Stimulated activated CD4-positive, alpha-beta T cell treated with anti-CD3 and anti-CD28 coated beads, Interleukin-4, amount 100 ng/mL, for 1 hour (primary cell): ENCODE measurements at regions not wholly inside any gene's neighbourhood (a gene's known extent, or its start where the extent isn't known, plus 50 kb on each side); places are given as distances from the start of the nearest gene placed in this dataset.

Experiments
- DNase-seq: peaks from one replicate; pipeline ENCODE4 v3.0.0-alpha.2; 2020

DNA sequence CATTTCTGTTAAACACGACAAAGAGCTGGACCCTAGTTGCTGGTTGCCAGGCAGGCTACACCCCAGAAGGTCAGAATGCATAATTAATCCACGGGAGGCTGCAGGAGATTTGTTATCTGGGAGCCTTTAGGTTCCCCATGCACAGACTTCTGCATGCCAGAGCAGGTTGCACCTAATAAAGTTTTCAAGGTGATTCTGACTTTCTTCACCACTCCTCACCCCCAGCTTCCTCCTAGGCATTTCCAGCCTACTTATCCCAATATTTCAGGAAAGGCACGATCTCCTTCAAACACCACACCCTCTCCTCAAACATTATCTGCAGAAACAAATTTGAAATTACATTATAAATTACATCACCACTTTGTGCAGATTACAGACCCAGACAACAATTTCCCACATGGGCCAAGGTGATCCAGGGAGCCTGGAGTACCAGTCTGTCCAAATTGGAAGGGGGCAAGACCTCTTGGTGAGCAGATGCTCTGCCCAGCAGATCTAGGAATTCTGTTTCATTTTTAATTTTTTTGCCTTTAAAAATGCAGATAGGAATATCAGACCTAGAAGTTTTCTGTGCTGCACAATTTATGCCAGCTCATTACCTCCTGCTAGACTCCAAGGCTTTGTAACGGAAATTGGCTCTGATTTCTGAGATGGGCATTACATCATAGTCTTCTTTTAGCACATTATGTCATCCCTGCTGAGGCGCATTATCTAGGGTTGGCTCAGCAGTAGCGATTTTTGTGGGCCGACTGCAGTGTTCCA, 363.4 kb upstream of the SLC30A5 start:
- DNase-seq = no peak

DNA sequence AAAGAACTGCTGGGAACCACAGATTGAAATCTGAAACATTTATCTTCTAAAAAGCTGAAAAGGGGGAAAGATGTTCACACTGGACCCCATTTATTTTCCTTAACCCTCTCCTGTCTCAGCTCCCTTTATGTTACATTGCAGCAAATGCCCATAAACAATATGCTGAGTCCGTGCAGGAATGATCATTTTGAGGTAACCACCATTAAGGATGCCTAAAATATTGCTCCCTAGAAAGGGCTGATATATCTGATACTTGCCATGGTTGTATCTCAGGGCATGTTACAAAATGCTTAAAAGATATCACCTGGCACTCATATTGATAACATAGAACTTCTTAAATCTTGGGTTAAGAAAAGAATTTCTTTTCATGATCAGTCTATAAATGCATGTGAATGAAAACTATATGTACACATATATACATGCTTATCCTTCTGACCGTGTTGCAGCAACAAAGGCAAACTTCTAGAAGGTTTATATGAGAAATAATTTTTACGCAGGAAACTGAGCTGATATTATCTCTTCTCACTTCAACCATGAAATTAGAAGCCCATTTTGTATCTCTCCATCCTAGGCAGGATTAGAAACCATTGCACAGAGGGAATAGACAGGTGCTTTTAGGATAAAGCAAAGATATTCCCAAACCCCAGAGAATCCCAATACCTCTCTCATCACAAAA, 362.7 kb upstream of the SLC30A5 start:
- no peak for DNase-seq

DNA sequence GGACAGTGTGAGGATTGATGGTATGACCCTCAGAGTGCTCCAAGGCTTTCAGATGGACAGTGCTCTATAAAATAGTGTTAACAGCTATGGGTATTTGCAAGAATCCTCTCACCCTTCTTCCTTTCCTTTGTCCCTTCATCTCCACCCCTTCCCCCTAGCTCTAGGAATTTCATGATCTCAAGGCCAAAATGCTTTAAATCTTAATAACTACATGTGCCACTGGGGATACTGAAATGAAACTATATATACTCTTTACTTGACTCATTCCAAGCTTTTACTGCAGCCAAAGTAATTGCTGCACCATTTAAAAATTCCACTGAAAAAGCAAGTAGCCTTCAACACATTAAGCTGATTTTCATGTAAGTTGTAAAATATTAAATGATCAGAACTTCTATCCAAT, 361.6 kb upstream of the SLC30A5 start:
- DNase-seq = no peak

DNA sequence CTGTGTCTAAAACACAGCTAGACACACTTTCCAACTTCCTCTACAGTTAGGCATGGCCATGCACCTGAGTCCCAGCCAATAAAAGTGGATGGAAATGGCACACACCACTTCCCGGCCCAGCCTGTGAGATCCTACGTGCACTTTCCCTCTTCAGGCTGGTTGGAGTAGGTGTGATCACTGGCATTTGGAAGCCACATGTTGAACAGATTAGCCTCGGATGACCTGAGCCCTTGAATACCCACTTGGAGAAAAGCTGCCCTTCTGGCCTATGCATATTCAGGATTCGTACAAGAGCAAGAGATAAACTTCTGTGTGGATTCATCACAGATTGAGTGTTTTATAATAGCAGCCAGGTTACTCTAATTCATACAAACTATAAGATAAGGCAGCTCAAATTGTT, 359.0 kb upstream of the SLC30A5 start:
- DNase-seq = no peak

DNA sequence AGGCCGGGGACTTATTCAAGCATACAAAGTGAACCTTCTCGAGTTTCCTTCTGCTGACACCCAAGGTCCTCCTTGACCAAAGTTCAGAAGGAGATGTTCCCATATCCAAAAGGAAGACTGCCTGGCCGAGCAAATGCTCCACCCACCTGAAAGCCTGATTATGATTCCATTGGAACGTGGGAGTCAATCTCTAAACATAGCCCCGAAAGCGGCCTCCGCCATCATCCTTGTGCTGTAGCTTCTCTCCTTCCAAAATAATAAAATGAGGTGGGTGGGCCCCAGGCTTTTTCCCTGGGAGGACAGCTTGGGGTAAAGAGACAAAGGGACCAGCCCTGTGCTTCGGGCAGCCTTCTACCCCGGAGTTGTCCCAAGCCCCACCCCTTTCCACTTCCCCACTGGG, 355.6 kb upstream of the SLC30A5 start:
- DNase-seq = no peak

DNA sequence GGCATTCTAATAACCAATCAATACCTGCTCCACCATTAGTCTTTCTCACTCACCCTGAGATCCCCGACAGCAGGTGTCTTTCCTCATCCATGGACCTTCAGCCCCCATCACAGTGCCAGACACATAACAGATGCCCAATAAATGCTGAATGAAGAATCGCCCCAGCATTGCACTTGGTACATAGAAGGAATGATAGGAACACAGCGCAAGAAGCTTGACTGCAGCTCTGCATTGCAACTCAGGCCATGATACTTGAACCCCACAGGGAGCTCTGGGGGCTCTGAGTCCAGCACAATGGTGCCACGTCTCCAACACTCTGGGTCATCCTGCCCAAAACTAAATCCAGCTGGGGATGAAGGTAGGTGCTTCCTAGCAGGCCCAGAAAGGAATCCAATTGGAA, 355.0 kb upstream of the SLC30A5 start:
- DNase-seq = no peak

DNA sequence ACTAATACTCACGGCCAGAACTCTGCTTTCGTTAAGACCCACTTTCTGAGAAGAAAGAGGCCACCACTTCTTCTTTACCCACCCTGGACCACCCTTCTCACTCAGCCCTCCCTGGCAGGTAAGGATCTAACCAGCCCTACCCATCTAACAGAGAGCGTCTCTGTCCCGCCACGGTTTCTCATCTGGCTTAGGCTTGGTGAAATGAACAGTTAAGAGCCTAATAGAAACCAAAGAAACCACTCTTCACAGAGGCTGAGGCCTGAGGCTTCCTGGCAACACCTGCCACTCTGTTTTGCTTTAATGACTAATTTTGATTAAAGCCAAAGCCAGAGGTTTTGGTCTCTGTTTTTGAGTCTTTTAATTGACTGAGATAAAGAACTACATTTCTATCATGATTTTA, 354.1 kb upstream of the SLC30A5 start:
- DNase-seq = no peak

DNA sequence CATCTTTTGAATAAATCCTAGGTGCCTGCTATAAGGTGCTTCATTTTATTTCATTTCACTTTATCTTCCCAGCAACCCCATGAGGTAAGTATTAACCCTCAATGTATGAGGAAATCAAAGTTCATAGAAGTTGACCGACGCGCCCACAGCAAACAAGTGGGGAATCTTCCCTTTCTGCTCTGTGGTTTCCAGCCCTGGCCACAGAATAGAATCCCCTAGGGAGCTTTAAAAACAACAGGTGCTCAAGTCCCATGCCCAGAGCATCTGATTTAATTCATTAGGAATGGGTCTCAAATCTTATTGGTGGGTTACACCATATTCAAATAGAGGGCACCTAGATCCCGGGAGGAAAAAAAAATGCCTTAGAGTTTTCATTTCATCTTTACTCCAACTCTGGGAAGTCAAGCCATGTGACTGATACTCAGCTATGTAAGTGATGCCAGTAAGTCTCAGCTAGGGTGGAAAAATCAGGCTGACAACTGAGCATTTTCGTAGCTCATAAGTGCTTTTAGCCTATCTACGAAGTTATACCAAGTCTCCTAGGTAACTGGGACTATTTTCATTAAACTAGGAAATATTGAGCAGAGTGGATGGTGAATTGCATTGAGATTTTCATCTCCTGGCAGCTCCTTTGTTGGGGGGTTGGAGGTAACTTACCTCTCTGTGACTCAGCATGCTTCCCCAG, 353.4 kb upstream of the SLC30A5 start:
- DNase-seq = no peak

DNA sequence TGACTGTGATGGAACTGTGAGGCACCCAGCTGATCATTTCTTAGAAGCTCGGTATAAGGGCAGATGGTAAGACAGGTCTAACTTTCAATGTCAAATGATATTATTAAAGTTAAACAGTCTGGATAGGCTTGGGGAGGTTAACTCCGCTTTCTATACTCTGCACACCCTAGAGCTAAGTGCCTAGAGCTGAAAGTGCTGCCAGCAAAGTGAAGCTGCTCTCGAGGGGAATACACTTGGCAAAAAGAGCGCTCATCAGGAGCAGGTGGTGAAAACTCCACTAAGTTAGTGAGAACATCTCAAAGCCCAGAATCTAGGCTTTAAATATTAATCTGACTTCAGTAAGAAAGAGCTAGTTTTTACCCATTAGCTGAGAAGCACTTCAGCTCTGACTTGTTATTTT, 349.6 kb upstream of the SLC30A5 start:
- DNase-seq = no peak

DNA sequence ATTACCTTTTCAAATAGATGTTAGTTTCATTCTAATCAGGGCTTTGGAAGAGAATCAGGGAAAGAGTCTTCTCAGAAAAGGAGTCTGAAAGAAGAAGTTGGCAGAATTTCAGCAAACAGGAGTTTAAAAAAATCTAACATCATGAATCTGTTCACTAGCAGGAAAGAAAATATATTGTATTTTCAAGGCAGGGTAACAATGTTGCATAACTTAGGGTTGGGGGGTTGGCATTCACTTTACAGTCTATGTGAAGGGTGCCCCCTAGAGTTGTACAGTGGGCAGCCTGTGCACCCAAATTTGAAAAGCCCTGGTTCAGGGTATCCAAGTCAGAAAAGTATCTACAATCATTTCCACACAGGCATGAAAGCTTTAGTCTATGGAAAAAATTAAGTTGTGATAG, 348.4 kb upstream of the SLC30A5 start:
- no peak for DNase-seq

DNA sequence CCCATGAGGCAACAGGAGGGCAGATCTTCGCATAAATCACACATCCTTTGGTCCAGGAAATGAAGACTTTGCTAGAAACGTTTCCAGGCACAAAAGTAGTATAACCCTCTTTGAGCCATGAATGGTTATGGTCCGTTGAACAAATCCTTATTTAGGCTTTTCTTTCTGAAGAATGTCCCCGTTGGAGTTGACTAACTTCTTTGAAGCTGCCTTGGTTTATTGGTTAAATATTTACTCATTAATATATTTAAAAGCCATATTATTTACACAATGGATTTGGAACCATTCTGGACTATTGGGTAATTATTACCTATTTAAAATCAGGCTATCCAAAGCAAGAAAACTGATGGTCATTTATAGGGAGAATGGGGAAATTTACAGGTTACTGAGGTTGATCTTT, 347.6 kb upstream of the SLC30A5 start:
- DNase-seq = no peak

DNA sequence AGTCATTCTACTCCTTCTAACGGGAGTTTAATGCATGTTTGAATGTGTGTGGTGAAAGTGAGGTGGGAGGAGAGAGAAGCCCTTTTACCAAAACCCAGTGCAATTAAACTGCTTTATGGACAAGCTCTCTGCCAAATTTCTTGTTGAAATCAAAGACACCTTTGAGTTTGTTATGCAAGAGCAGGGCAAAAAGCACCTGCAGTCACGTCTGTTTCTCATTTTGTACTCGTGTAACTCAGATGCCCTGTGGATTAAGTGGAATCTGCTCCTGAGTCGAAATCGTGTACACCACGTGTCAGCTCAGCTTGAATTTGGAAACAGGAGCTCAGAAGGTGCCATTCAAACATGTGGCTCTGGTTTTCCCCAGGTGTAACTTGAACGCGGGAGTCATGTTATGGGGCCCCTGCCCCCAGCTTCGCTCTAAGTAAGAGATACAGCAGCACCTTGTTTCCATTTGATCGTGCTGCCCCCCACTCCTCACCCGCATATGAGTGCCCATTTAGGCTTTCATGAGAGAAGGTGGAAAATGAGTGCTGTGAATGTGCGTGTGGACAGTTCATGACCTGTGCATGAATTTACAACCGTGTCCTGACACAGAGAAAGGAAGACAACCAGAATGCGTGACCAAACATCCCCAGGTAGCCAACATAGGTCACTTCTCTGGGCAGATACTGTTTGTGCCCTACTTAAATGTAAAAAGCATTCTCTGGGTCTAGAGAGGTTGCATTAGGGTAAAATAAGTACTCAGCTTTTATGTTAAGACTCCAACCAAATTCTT, 347.0 kb upstream of the SLC30A5 start:
- DNase-seq = no peak

DNA sequence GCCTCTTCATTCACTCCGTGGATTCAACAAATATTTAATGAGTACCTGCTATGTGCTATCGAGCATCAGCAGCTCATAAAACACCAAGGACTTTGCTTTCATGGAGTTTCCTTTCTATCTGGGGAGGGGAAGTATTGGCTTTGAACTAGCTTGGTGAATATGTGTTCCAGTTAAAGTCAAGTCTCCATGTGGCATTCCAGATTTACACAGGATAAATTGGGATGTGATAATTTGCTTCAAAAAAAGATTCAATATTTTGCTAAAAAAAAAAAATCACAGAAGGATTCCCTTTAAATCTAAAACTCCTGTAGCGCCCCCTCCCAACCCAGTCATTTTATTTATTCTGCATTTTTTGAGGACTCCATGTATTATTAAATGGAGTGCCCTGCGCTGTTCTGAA, 346.3 kb upstream of the SLC30A5 start:
- DNase-seq = no peak

DNA sequence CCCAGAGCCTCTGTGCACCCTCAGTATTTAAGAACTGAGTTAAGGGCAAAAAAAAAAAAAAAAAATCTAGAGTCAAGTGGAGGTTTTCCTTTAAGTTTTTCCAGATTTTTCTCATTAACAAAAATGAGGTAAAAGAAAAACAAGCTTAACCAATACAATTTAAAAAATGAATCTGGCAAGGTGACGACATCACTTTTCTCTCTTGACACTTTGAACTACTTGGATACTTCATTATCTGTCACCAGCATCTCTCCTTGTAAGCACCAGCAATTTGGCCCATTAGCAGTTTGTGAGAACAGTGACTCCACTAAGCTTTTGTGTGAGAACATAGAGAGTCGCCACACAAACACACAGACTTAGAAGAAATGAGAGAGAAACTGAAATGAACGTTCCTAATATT, 345.7 kb upstream of the SLC30A5 start:
- no peak for DNase-seq

DNA sequence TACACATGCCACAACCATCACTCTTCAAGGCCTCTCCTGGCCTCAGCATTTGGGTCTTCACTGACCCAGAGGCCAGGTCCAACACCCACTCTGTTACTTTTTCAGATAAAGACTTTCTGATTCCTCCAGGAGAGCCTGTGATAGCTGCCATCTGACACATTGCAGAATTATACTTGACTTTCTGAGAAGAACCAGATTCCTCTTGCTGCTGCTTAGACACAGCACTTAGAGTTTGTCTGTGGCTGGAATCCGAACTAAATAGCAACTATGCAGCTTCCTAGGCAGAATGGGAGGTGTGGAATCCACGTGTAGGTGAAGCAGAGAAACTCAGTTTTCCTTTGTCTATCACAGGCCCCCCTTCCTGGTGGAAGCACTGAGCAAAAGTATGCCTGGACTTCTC, 344.7 kb upstream of the SLC30A5 start:
- no peak for DNase-seq

DNA sequence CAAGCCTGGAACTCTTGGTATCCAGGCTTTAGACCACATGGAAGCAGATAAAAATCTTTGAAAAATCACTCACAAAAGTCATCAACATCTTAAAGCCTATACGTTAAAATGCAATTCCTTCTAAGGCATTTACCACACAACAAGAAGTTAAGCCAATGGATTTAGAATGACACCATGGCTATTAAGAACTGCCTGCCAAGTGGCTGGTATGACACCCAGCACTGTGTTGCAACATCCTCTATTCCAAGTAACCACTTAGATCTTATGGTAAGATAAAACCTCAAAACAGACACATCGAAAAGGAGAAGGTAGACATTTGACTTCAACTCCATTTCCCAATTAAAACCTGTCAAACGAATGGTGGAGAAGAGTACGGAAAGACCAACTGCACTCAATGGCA, 344.2 kb upstream of the SLC30A5 start:
- DNase-seq = no peak

DNA sequence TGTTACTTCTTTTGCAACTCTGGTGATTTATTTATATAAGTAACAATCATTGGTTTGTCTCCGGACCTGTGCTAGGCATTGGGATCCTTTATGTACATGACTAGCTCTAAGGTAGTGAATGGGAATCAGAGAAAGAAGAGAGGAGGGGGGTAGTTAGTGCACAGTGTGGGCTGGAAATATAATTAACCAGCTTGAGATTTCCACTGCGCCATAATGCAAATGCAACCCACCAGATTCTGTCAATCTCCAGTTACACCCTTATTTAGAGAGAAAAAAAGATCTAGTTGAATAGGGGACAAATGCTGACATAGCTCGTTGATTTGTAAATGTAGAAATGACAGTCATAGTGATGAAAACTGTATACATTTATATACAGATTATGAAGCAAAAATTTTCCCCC, 342.2 kb upstream of the SLC30A5 start:
- DNase-seq = no peak

DNA sequence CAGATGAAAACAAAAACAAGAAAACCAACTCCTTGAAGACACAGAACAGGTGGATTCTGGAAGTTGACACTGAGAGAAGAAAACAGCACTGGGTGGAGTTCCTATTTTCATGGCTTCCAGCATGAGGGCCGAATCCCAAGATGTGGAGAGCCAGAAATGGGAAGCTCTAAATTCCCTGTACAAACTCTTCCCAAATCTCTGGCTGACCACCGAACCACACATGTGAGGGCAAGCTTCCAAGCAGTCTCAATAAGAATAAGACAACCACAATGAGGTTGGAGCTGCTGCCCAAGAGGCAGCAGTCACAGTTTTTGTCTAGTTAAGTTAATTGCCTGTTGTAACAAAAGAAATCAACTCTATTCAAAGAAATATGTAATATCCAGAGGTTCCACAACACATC, 339.3 kb upstream of the SLC30A5 start:
- no peak for DNase-seq

DNA sequence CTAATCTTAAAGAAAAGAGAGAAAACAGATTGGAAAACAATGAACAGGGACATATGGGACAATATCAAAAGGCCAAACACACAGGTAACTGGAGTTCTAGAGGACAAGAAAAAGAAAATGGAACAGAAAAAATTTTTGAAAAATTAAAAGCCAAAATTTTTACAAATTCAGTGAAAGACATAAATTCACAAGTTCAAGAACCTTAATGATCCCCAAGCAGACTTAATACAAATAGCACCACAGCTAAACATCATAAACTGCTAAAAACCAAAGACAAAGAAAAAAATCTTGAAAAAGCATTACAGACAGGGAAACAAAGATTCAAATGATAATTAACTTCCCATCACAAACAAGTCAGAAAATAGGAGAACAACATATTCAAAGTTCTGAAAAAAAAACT, 338.5 kb upstream of the SLC30A5 start:
- no peak for DNase-seq

DNA sequence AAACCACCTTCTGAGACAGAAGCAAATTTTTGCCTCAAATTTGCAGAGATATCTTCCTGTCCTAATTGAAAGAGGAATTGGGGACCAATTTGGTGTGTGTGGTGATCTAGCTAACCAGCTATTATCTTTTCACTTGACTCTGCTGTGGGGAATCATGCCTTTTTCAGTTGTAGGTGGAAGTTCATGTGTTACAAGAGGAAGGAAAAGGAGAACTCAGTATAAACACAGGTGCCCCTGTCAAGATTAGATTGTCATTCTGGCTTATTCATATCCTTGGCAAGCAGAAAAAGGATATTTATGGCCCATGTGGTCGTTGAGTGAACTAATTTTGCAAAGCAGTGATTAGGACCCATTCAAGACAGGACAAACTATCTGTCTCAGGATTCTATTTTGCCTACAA, 336.8 kb upstream of the SLC30A5 start:
- DNase-seq = no peak

DNA sequence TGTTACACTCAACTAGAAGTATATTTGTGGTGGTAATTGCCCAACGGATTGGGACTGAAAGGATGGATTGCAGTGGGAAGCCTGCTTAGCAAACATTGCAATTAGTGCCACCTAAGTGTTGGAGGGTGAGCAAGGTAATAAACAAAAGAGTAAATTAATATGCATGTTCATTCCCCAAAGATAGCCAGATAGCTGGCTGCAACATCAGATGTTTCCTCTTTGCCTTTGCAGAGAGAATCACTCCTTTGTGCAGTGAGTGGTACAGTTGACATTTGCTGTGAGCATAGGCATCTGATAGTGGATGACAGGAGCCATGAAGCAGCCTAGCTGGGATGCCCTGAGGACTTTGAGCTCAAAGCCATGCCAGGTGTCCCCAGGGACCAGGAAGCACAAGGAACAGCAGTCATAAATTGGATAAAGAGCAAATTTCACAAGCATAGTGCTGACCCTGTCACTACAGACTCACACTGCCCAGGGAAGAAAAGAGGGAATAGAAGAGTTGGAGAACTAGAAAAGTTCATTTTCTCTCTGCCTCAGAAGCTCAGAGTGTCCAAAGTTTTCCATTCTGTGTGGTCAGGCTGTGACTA, 336.1 kb upstream of the SLC30A5 start:
- DNase-seq = no peak

DNA sequence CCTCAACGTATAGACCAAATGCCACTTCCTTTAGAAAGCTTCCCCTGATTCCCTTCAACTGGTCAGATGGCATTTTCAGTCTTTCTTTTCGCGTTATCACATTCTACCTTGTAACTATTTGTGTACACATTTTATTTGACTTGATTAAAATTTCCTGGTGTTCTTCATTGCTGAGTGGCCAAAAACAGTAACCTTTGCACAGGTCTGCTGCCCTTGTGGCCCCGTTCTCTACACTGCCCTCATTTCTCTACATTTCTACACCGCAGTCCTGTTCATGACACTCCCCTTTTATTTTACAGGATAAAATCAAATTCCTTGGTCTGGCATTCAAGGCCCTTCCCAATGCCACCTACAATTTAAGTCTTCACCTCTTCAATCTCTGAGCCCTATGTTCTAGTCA, 334.2 kb upstream of the SLC30A5 start:
- DNase-seq = no peak

DNA sequence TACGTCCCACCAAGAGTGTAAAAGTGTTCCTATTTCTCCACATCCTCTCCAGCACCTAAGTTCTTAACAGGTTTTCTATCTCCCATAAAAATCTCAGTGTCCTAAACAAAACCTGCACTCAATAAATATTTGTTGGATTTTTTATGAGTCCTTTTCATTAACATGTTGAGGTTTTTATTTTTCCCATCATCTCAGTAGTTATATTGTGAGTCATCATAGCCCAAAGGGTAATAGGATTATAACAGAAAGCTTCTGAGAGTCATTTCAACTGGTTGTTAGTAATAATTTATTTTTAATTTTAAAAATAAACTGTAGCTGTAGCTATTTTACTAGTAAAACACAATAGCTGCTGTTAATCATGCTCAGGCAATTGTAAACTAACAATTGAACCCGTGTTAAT, 331.6 kb upstream of the SLC30A5 start:
- DNase-seq = no peak
